ENCODE measurements at regions not wholly inside any gene's neighbourhood (a gene's known extent, or its start where the extent isn't known, plus 50 kb on each side); places are given as distances from the start of the nearest gene placed in this dataset.

DNA sequence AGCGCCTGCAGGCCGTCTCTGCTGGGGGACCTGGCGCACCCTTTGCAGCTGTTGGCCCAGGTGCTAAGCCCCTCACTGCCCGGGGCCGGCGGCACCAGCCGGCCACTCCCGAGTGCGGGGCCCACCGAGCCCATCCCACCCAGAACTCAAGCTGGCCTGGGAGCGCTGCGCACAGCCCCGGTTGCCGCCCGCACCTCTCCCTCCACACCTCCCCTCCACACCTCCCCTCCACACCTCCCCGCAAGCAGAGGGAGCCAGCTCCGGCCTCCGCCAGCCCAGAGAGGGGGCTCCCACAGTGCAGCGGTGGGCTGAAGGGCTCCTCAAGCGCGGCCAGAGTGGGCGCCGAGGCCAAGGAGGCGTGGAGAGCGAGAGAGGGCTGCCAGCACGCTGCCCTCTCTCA is 177.8 kb upstream of the KAZN start (continued):
- TF ChIP-seq, protein P1, sequence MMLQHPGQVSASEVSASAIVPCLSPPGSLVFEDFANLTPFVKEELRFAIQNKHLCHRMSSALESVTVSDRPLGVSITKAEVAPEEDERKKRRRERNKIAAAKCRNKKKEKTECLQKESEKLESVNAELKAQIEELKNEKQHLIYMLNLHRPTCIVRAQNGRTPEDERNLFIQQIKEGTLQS (CRISPR knock-in tag; conservative IDR thresholded peaks at IDR 0.05) = no peak
- TF ChIP-seq, protein P2, sequence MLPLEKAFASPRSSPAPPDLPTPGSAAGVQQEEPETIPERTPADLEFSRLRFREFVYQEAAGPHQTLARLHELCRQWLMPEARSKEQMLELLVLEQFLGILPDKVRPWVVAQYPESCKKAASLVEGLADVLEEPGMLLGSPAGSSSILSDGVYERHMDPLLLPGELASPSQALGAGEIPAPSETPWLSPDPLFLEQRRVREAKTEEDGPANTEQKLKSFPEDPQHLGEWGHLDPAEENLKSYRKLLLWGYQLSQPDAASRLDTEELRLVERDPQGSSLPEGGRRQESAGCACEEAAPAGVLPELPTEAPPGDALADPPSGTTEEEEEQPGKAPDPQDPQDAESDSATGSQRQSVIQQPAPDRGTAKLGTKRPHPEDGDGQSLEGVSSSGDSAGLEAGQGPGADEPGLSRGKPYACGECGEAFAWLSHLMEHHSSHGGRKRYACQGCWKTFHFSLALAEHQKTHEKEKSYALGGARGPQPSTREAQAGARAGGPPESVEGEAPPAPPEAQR (CRISPR knock-in tag; IDR thresholded peaks at IDR 0.05) = no peak
- no peak for TF ChIP-seq SMAD3 (CRISPR knock-in tag; IDR thresholded peaks at IDR 0.05; ENCODE audit: borderline replicate concordance)
- no peak for TF ChIP-seq RORB (CRISPR knock-in tag; IDR thresholded peaks at IDR 0.05)

DNA sequence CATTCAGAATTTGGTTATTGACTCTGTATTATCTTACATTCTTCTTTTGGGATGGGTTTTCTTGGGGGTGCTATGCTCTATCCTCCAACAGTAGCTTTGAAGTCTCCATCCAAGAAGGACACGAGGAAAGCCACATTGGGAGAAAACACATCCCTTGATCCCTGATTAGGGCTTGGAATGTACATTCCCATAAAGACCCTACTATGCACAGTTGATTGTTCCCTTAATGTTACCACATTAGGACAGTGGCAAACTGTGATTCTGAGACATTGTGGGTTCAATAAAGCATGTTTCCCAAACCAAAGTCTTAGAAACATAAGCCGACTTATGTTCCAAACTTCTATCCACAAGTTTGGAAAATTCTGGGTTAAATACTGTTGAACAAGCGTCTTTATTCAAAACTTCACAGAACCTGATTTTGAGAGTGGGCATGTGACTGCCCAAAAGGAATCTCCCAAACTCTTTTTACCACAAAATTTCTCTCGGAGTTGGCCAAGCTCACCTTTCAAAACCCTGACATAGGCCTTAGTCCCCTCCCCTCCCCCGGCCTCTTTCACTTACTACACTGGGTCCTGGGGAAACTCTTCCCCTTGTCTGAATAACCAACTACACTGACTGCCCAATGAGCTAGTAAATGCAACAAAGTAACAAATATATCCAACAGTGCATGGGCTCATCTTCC is 177.0 kb upstream of the KAZN start:
- ChIA-PET CTCF (no interaction called here), POLR2A (no interaction called here)
- DNase-seq (ENCODE audit: low spot score) = no peak
- Mint-ChIP-seq H3K27ac (no peak overlapping the region), H3K9me3 (peaks cover 12% of the 10 kb centered on the region), H3K4me1 (no peaks in the 10 kb centered on the region), H3K4me3 (no peak overlapping the region), H3K27me3 (ENCODE audit: low read depth) (peaks cover 14% of the 10 kb centered on the region), H3K36me3 (peaks cover 8% of the 10 kb centered on the region; the same call in 1 of the 2 replicates)
- no peak for TF ChIP-seq RORB (CRISPR knock-in tag; IDR thresholded peaks at IDR 0.05)
- TF ChIP-seq, protein P3, sequence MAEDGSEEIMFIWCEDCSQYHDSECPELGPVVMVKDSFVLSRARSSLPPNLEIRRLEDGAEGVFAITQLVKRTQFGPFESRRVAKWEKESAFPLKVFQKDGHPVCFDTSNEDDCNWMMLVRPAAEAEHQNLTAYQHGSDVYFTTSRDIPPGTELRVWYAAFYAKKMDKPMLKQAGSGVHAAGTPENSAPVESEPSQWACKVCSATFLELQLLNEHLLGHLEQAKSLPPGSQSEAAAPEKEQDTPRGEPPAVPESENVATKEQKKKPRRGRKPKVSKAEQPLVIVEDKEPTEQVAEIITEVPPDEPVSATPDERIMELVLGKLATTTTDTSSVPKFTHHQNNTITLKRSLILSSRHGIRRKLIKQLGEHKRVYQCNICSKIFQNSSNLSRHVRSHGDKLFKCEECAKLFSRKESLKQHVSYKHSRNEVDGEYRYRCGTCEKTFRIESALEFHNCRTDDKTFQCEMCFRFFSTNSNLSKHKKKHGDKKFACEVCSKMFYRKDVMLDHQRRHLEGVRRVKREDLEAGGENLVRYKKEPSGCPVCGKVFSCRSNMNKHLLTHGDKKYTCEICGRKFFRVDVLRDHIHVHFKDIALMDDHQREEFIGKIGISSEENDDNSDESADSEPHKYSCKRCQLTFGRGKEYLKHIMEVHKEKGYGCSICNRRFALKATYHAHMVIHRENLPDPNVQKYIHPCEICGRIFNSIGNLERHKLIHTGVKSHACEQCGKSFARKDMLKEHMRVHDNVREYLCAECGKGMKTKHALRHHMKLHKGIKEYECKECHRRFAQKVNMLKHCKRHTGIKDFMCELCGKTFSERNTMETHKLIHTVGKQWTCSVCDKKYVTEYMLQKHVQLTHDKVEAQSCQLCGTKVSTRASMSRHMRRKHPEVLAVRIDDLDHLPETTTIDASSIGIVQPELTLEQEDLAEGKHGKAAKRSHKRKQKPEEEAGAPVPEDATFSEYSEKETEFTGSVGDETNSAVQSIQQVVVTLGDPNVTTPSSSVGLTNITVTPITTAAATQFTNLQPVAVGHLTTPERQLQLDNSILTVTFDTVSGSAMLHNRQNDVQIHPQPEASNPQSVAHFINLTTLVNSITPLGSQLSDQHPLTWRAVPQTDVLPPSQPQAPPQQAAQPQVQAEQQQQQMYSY (CRISPR knock-in tag; IDR thresholded peaks at IDR 0.05) = no peak
- TF ChIP-seq CBFB (CRISPR knock-in tag; IDR thresholded peaks at IDR 0.05; ENCODE audit: low read depth) = no peak
- TF ChIP-seq, protein P4, sequence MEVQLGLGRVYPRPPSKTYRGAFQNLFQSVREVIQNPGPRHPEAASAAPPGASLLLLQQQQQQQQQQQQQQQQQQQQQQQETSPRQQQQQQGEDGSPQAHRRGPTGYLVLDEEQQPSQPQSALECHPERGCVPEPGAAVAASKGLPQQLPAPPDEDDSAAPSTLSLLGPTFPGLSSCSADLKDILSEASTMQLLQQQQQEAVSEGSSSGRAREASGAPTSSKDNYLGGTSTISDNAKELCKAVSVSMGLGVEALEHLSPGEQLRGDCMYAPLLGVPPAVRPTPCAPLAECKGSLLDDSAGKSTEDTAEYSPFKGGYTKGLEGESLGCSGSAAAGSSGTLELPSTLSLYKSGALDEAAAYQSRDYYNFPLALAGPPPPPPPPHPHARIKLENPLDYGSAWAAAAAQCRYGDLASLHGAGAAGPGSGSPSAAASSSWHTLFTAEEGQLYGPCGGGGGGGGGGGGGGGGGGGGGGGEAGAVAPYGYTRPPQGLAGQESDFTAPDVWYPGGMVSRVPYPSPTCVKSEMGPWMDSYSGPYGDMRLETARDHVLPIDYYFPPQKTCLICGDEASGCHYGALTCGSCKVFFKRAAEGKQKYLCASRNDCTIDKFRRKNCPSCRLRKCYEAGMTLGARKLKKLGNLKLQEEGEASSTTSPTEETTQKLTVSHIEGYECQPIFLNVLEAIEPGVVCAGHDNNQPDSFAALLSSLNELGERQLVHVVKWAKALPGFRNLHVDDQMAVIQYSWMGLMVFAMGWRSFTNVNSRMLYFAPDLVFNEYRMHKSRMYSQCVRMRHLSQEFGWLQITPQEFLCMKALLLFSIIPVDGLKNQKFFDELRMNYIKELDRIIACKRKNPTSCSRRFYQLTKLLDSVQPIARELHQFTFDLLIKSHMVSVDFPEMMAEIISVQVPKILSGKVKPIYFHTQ (CRISPR knock-in tag; IDR thresholded peaks at IDR 0.05) = no peak
- TF ChIP-seq ZNF138 (CRISPR knock-in tag; conservative IDR thresholded peaks at IDR 0.05) = no peak
- TF ChIP-seq, protein P1 (CRISPR knock-in tag; conservative IDR thresholded peaks at IDR 0.05) = no peak
- TF ChIP-seq ETV6 (CRISPR knock-in tag; IDR thresholded peaks at IDR 0.05) = no peak
- TF ChIP-seq, protein P5, sequence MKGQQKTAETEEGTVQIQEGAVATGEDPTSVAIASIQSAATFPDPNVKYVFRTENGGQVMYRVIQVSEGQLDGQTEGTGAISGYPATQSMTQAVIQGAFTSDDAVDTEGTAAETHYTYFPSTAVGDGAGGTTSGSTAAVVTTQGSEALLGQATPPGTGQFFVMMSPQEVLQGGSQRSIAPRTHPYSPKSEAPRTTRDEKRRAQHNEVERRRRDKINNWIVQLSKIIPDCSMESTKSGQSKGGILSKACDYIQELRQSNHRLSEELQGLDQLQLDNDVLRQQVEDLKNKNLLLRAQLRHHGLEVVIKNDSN (CRISPR knock-in tag; IDR thresholded peaks at IDR 0.05) = no peak
- TF ChIP-seq EMX1 (CRISPR knock-in tag; IDR thresholded peaks at IDR 0.05) = no peak
- no peak for TF ChIP-seq NFYB (CRISPR knock-in tag; conservative IDR thresholded peaks at IDR 0.05; ENCODE audit: low read depth)
- TF ChIP-seq, protein P6, sequence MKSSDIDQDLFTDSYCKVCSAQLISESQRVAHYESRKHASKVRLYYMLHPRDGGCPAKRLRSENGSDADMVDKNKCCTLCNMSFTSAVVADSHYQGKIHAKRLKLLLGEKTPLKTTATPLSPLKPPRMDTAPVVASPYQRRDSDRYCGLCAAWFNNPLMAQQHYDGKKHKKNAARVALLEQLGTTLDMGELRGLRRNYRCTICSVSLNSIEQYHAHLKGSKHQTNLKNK (CRISPR knock-in tag; IDR thresholded peaks at IDR 0.05) = no peak
- TF ChIP-seq TEAD4 (CRISPR knock-in tag; IDR thresholded peaks at IDR 0.05) = no peak
- no peak for TF ChIP-seq GRHL2 (CRISPR knock-in tag; IDR thresholded peaks at IDR 0.05; ENCODE audit: insufficient replicate concordance, severe bottlenecking)
- TF ChIP-seq, protein P2 (CRISPR knock-in tag; IDR thresholded peaks at IDR 0.05) = no peak
- no peak for TF ChIP-seq ZNF121 (CRISPR knock-in tag; IDR thresholded peaks at IDR 0.05)
- TF ChIP-seq, protein P7, sequence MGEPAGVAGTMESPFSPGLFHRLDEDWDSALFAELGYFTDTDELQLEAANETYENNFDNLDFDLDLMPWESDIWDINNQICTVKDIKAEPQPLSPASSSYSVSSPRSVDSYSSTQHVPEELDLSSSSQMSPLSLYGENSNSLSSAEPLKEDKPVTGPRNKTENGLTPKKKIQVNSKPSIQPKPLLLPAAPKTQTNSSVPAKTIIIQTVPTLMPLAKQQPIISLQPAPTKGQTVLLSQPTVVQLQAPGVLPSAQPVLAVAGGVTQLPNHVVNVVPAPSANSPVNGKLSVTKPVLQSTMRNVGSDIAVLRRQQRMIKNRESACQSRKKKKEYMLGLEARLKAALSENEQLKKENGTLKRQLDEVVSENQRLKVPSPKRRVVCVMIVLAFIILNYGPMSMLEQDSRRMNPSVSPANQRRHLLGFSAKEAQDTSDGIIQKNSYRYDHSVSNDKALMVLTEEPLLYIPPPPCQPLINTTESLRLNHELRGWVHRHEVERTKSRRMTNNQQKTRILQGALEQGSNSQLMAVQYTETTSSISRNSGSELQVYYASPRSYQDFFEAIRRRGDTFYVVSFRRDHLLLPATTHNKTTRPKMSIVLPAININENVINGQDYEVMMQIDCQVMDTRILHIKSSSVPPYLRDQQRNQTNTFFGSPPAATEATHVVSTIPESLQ (CRISPR knock-in tag; IDR thresholded peaks at IDR 0.05) = no peak
- TF ChIP-seq, protein P8, sequence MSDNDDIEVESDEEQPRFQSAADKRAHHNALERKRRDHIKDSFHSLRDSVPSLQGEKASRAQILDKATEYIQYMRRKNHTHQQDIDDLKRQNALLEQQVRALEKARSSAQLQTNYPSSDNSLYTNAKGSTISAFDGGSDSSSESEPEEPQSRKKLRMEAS (CRISPR knock-in tag; IDR thresholded peaks at IDR 0.05) = no peak
- no peak for TF ChIP-seq PRRX2 (CRISPR knock-in tag; IDR thresholded peaks at IDR 0.05)
- TF ChIP-seq HMGA2 (CRISPR knock-in tag; IDR thresholded peaks at IDR 0.05) = no peak
- TF ChIP-seq KAT7 (CRISPR knock-in tag; IDR thresholded peaks at IDR 0.05; ENCODE audit: borderline replicate concordance) = no peak
- no peak for ATAC-seq
